ENCODE measurements at regions not wholly inside any gene's neighbourhood (a gene's known extent, or its start where the extent isn't known, plus 50 kb on each side); places are given as distances from the start of the nearest gene placed in this dataset.

DNA sequence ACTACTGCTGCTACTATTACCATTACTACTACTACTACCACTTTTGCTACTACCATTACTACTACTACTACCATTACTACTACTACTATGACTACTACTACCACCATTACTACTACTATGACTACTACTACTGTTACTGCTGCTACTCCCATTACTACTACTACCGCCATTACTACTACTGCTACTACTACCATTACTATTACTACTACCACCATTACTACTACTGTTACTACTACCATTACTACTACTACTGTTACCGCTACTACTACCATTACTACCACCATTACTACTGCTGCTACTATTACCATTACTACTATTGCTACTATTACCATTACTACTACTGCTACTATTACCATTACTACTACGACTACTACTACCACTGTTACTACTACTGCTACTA lies 209.1 kb downstream of the IRF8 start:
- ChIA-PET POLR2A (no interaction called here), CTCF (no interaction called here)
- H3K9me3 Mint-ChIP-seq: no peaks in the 10 kb centered on the region
- H3K4me1 Mint-ChIP-seq (ENCODE audit: low read depth): no peaks in the 10 kb centered on the region
- H3K27ac Mint-ChIP-seq: no peak overlapping the region
- intact Hi-C loops (cut with micrococcal nuclease): no loop called here
- H3K27me3 Mint-ChIP-seq: peaks cover 2% of the 10 kb centered on the region
- DNase-seq: no peak
- no peaks in the 10 kb centered on the region for H3K36me3 Mint-ChIP-seq
- no peak overlapping the region for H3K4me3 Mint-ChIP-seq

DNA sequence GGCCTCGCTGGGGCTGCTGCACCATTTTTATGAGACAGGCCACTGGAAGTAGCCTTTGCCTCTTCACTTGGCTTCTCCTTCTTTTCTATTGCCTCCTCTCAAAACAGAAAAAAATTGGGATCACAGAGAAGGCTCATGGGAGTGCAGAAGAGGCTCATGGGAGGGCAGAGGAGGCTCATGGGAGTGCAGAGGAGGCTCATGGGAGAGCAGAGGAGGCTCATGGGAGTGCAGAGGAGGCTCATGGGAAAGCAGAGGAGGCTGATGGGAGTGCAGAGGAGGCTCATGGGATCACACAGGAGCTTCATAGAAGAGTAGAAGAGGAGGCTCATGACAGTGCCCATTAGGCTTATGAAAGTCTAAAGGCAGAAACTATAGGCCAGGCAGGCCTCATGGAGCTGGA lies 211.2 kb downstream of the IRF8 start:
- no peak overlapping the region for H3K27ac Mint-ChIP-seq
- DNase-seq: no peak
- H3K4me1 Mint-ChIP-seq (ENCODE audit: low read depth): no peaks in the 10 kb centered on the region
- intact Hi-C loops (cut with micrococcal nuclease): no loop called here
- no peak overlapping the region for H3K4me3 Mint-ChIP-seq
- CTCF ChIA-PET: interaction anchor here (0.6 kb wide), 1 partner anchor 408 kb away, joined by 3 read pairs; no protein-coding TSS in a partner anchor
- peaks cover 2% of the 10 kb centered on the region for H3K27me3 Mint-ChIP-seq
- no peaks in the 10 kb centered on the region for H3K36me3 Mint-ChIP-seq
- H3K9me3 Mint-ChIP-seq: no peaks in the 10 kb centered on the region
- POLR2A ChIA-PET: no interaction called here

DNA sequence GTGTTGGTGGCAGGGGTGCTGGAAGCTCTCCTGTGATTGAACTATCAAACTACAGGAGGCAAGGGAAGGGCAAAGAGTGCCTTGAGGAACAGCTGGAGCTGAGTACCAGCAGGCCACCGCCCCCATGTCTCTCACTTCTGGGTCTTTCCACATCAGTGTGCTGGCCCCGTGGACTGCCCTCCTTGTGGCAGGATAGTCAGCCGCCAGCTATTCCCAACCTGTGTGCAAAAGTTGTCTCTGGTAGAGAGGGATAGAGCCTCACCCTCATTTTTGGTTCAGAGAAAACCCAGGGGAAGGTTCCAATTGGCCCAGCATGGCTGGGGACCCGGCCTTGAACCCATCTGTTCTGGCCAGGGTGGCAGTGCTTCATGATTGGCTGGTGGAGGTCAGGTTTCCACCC lies 211.8 kb downstream of the IRF8 start:
- no peaks in the 10 kb centered on the region for H3K9me3 Mint-ChIP-seq
- H3K27ac Mint-ChIP-seq: no peak overlapping the region
- CTCF ChIA-PET: no interaction called here
- no peaks in the 10 kb centered on the region for H3K4me1 Mint-ChIP-seq (ENCODE audit: low read depth)
- no peaks in the 10 kb centered on the region for H3K36me3 Mint-ChIP-seq
- H3K27me3 Mint-ChIP-seq: peaks cover 4% of the 10 kb centered on the region
- no peak for DNase-seq
- H3K4me3 Mint-ChIP-seq: no peak overlapping the region
- POLR2A ChIA-PET: no interaction called here
- intact Hi-C loops (cut with micrococcal nuclease): no loop called here

DNA sequence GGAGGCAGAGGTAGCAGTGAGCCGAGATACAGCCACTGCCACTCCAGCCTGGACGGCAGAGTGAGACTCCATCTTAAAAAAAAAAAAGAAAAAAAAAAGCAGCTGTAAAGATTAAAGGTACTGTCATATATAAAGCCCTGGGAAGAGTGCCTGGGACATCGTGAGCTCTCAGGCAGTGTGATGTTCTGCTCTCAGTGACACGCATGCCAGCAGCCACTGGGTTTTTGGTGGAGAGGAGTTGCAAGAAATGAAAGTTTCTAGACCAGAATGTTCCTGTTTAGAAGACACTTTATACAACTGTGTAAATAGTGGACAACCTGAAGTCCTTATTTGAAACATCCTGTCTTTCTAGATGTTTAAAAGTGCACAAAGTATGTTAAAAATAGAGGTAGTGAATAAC lies 213.2 kb downstream of the IRF8 start:
- Mint-ChIP-seq H3K36me3 (no peaks in the 10 kb centered on the region), H3K4me3 (no peak overlapping the region), H3K27me3 (peaks cover 4% of the 10 kb centered on the region), H3K9me3 (no peaks in the 10 kb centered on the region), H3K27ac (no peak overlapping the region), H3K4me1 (ENCODE audit: low read depth) (no peaks in the 10 kb centered on the region)
- intact Hi-C loops (cut with micrococcal nuclease): no loop called here
- CTCF ChIA-PET: no interaction called here
- POLR2A ChIA-PET: no interaction called here
- DNase-seq: no peak

DNA sequence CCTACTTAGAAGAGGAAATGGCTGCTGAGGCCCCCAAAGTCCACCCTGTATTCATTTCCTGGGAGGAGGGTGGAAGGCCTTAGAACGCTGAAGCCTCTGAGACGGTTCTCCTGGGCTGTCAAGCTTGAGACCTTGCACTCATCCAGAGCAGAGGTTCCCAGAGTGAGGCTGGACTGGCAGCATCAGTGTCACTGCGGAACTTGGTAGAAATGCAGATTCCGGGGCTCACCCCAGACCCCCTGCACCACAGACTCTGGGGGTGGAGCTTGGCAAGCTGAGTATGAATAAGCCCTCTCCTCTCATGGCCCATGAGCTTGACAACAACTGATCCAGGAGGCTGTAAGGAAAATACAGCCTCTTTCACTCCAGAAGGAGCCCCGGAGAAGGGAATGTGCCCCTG lies 218.3 kb downstream of the IRF8 start:
- Mint-ChIP-seq H3K27me3 (peaks cover 3% of the 10 kb centered on the region), H3K4me3 (no peak overlapping the region), H3K4me1 (ENCODE audit: low read depth) (no peaks in the 10 kb centered on the region), H3K27ac (no peak overlapping the region), H3K9me3 (no peaks in the 10 kb centered on the region), H3K36me3 (no peaks in the 10 kb centered on the region)
- ChIA-PET CTCF (interaction anchor here (1.3 kb wide), 1 partner anchor 296 kb away, joined by 5 read pairs; no protein-coding TSS in a partner anchor), POLR2A (no interaction called here)
- intact Hi-C loops (cut with micrococcal nuclease): no loop called here
- no peak for DNase-seq

DNA sequence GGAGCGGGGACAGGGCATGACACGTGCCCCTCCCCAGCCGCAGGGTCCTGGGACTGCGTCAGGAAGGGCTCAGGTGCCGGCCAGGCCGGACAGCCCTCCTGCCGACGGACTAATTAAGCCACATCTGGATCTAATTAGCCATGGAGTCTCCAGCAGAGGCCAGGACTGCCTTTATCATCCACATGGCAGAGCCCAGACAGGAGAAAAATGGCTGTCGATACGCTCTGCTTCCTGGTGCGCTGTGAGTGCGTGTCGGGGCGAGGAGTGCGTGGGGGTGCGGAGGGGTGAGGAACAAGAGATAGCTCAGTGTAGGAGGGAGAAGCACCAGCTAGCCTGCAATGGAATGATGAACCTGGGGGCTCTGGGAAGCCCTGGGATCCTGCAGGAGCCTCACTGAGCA lies 218.8 kb downstream of the IRF8 start:
- Mint-ChIP-seq H3K4me1 (ENCODE audit: low read depth) (no peaks in the 10 kb centered on the region), H3K9me3 (no peaks in the 10 kb centered on the region), H3K36me3 (no peaks in the 10 kb centered on the region), H3K27ac (no peak overlapping the region), H3K27me3 (peaks cover 6% of the 10 kb centered on the region), H3K4me3 (no peak overlapping the region)
- intact Hi-C loops (cut with micrococcal nuclease): no loop called here
- CTCF ChIA-PET: interaction anchor here (1.3 kb wide), 1 partner anchor 296 kb away, joined by 5 read pairs; no protein-coding TSS in a partner anchor
- DNase-seq: no peak
- POLR2A ChIA-PET: no interaction called here

DNA sequence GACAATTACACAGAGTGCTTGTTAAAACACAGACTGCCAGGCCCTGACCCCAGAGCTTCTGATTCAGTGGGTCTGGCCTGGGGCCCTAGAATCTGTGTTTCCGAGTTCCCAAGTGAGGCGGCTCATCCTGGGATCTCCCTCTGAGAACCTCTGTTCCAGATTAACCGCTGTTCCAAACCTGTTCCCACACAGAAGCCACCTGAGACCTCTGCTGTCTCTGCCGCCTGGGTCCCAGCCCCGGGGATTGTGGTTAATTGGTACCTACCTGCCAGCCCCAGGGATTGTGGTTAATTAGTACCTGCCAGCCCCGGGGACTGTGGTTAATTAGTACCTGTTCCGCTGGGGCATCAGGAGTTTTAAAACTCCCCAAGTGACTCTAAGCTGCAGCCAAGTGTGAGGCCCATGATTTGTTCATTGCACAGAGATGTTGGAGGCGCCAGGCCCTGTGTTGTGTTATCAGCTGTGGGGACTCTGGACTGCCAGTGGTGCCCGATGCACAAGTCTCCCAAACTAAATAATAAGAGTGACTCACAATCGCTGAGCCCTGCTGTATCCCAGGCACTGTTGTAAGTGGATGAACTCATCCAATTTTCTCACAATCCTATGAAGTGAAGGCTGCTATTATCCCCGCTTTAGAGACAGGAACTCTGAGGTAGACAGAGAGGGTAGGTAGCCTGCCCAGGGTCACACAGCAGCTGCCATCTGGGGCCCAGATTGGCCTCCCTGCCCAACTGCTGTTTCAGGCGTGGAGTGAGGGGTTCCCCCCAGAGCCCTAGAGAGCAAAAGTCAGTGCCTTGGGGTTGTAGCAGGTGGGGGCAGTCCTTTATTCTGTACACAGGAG lies 219.7 kb downstream of the IRF8 start:
- Mint-ChIP-seq H3K27ac (no peak overlapping the region), H3K4me1 (ENCODE audit: low read depth) (no peaks in the 10 kb centered on the region), H3K36me3 (no peaks in the 10 kb centered on the region), H3K27me3 (peaks cover 6% of the 10 kb centered on the region), H3K9me3 (no peaks in the 10 kb centered on the region), H3K4me3 (no peak overlapping the region)
- ChIA-PET POLR2A (no interaction called here), CTCF (interaction anchor here (1.3 kb wide), 1 partner anchor 297 kb away, joined by 5 read pairs; no protein-coding TSS in a partner anchor)
- intact Hi-C loops (cut with micrococcal nuclease): no loop called here
- DNase-seq: no peak

DNA sequence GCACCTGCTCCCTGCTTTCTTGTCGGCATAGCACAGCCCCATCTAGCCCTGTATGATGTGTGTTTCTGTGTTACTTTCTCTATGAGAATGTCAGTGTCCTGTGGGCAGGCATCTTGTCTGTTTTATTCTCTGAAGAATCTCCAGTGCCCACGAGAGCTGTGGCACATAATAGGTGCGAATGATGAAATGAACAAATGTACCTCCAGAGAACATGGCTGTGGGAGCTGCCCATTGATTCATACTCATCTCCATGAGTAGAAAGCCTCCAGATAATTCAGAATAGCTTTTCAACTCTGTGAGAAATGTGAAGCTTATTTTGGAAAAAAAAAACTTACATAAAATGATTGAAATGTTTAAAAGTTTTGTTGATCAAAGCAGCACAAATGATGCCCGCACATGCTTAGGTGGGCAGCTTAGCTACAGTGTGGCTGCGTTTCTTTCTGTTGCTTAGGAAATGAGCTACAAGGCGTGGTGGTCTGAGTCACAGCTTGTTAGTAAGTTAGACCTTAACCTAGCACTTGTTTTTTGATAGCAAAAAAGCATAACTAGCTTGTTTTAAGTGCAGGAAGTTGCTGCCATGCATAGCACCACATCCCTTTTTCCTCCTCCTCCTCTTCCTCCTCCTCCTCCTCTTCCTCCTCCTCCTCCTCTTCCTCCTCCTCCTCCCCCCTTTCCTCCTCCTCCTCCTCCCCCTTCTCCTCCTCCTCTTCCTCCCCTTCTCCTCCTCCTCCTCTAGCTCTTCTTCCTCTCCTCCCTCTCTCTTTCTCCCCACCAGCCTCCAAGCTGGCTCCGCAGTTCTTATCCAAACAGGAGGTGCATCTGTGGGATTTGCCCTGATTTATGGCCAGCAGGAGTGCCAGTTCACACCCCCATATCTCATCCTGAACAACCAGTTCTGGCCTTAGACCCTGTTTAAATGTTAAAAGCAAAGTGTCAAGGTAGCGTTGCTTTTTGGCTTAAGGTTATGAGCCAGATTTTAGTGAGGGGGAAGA lies 221.5 kb downstream of the IRF8 start:
- no peak for DNase-seq
- intact Hi-C loops (cut with micrococcal nuclease): no loop called here
- H3K4me1 Mint-ChIP-seq (ENCODE audit: low read depth): no peaks in the 10 kb centered on the region
- no peaks in the 10 kb centered on the region for H3K9me3 Mint-ChIP-seq
- no peak overlapping the region for H3K27ac Mint-ChIP-seq
- CTCF ChIA-PET: no interaction called here
- H3K4me3 Mint-ChIP-seq: no peak overlapping the region
- no peaks in the 10 kb centered on the region for H3K36me3 Mint-ChIP-seq
- POLR2A ChIA-PET: no interaction called here
- peaks cover 9% of the 10 kb centered on the region for H3K27me3 Mint-ChIP-seq

DNA sequence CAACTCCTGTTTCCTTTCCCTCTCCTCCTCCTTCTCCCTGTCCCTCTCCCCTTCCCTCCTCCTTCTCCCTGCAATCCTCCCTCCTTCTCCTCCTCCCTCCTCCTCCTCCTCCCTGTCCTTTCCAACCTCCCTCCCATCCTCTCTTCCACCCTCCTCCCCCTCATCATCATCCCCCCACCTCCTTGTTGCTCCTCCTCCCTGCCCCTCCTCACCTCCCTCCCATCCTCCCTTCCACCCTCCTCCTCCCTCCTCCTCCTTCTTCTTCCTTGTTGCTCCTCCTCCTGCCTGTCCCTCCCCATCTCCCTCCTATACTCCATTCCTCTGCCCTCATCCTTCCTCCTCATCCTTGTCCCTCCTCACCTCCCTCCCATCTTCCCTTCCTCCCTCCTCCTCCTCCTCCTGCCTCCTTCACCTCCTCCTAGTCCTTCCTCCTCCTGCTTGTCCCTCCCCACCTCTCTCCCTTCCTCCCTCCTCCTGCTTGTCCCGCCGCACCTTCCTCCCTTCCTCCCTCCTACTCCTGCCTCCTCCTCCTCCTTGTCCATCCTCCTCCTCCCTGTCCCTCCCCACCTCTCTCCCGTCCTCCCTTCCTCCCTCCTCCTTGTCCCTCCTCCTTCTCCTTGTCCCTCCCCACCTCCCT lies 222.5 kb downstream of the IRF8 start:
- DNase-seq: no peak
- Mint-ChIP-seq H3K27me3 (peaks cover 9% of the 10 kb centered on the region), H3K27ac (no peak overlapping the region), H3K4me1 (ENCODE audit: low read depth) (no peaks in the 10 kb centered on the region), H3K9me3 (no peaks in the 10 kb centered on the region), H3K4me3 (no peak overlapping the region), H3K36me3 (no peaks in the 10 kb centered on the region)
- ChIA-PET POLR2A (no interaction called here), CTCF (no interaction called here)
- intact Hi-C loops (cut with micrococcal nuclease): no loop called here

DNA sequence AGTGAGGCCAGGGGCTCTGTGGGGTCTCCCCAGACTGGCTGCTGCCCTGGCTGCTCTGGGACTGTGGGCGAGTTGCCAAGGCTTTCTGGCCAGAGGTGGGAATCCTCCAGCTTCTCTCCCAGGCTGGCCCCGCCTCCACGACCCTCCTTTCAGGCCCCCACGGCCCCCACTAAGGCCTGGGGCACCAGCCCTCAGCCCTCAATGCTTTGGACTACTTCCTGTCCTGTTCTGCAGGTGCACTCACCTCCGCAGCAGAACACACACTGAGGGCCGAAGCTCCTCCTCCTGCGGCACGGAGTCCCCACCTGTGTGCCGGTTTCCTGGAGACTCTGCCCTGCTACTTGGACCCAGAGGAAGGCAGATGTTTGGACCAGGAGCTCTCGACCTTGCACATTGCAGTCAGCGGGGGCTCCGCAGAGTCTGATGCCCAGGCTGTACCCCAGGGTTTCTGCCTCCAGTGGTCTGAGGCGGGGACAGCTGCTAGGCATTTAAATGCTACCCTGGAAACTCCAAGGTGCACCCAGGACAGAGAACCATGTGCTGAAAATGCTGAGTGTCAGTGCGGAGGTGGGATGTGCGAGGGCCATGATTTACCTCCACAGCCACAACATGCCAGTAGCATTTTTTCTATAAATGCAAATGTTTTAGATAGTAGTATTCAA lies 223.8 kb downstream of the IRF8 start:
- intact Hi-C loops (cut with micrococcal nuclease): no loop called here
- Mint-ChIP-seq H3K9me3 (no peaks in the 10 kb centered on the region), H3K27ac (no peak overlapping the region), H3K4me1 (ENCODE audit: low read depth) (no peaks in the 10 kb centered on the region), H3K36me3 (no peaks in the 10 kb centered on the region), H3K27me3 (peaks cover 13% of the 10 kb centered on the region), H3K4me3 (no peak overlapping the region)
- no peak for DNase-seq
- POLR2A ChIA-PET: no interaction called here
- CTCF ChIA-PET: no interaction called here

DNA sequence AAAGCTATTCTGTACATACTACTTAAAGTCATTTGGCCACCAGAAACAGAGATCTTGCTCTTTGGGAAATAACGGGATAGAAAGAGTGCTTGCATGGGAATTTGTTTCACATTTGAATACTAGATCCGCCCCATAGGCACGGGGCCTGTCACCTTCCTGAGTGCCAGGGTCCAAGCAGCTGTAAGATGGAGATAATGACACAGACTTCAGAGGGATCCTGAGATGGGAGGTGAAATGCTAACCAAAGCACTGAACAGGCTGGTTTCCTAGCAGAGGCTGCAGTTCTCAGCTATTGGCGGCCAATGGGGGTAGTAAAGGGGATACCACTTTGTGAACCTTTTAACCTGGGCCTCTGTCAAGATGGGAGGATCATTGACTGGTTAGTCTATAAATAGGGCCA lies 225.4 kb downstream of the IRF8 start:
- ChIA-PET CTCF (no interaction called here), POLR2A (no interaction called here)
- no peaks in the 10 kb centered on the region for H3K9me3 Mint-ChIP-seq
- no peaks in the 10 kb centered on the region for H3K36me3 Mint-ChIP-seq
- H3K4me3 Mint-ChIP-seq: no peak overlapping the region
- DNase-seq: no peak
- no peak overlapping the region for H3K27ac Mint-ChIP-seq
- intact Hi-C loops (cut with micrococcal nuclease): no loop called here
- H3K4me1 Mint-ChIP-seq (ENCODE audit: low read depth): no peaks in the 10 kb centered on the region
- peaks cover 13% of the 10 kb centered on the region for H3K27me3 Mint-ChIP-seq

DNA sequence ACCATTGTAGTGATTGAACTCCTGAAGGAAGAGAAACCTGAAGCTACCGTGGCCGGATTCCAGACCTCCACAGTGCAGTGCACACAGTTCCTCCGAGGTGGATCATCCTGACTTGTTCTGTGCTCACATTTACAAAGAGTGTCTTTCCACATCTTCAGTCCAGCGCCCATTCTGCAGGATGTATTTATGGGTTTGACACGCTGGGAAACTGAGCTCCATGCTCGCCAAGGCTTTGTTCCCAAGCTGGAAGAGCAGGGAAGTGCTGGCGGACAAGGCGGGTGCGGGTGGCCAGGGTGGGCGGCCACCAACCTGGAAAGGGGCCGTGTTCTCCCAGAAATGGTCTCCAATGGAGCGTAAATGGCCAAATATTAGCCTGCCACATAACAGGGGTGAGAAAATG lies 227.9 kb downstream of the IRF8 start:
- no peaks in the 10 kb centered on the region for H3K36me3 Mint-ChIP-seq
- peaks cover 12% of the 10 kb centered on the region for H3K27me3 Mint-ChIP-seq
- DNase-seq: no peak
- H3K27ac Mint-ChIP-seq: no peak overlapping the region
- no peaks in the 10 kb centered on the region for H3K4me1 Mint-ChIP-seq (ENCODE audit: low read depth)
- intact Hi-C loops (cut with micrococcal nuclease): no loop called here
- CTCF ChIA-PET: no interaction called here
- no peaks in the 10 kb centered on the region for H3K9me3 Mint-ChIP-seq
- no peak overlapping the region for H3K4me3 Mint-ChIP-seq
- POLR2A ChIA-PET: no interaction called here
